ENCODE measurements at regions not wholly inside any gene's neighbourhood (a gene's known extent, or its start where the extent isn't known, plus 50 kb on each side); places are given as distances from the start of the nearest gene placed in this dataset.

DNA sequence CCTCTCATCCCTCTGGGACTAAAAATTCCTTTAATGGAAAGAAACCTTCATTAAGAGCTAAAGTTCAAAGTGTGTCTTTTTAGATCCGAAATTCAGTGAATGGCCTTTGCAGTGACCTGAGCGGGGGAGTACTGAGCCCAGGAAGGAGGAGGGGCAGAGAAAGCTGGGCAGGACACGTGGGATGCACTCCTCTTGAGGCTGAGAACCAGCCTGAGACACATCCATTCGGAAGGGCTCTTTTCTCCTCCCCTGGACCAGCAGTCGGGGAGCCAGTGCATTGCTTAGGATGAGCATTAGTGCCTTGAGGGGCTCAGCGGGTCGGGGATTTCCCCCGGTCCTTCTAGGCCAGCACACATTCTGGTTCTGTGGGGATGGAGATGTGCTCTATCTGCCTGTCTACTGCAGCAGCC lies 258.9 kb upstream of the B3GAT1 start:
- no peak overlapping the region for H3K4me3 ChIP-seq (replicated peaks; ENCODE audit: low read depth, low read length)
- TF ChIP-seq, protein P1, sequence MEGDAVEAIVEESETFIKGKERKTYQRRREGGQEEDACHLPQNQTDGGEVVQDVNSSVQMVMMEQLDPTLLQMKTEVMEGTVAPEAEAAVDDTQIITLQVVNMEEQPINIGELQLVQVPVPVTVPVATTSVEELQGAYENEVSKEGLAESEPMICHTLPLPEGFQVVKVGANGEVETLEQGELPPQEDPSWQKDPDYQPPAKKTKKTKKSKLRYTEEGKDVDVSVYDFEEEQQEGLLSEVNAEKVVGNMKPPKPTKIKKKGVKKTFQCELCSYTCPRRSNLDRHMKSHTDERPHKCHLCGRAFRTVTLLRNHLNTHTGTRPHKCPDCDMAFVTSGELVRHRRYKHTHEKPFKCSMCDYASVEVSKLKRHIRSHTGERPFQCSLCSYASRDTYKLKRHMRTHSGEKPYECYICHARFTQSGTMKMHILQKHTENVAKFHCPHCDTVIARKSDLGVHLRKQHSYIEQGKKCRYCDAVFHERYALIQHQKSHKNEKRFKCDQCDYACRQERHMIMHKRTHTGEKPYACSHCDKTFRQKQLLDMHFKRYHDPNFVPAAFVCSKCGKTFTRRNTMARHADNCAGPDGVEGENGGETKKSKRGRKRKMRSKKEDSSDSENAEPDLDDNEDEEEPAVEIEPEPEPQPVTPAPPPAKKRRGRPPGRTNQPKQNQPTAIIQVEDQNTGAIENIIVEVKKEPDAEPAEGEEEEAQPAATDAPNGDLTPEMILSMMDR (IDR thresholded peaks at IDR 0.05; ENCODE audit: low read length, missing control alignments) = no peak
- DNase-seq (ENCODE audit: low read depth) = no peak

DNA sequence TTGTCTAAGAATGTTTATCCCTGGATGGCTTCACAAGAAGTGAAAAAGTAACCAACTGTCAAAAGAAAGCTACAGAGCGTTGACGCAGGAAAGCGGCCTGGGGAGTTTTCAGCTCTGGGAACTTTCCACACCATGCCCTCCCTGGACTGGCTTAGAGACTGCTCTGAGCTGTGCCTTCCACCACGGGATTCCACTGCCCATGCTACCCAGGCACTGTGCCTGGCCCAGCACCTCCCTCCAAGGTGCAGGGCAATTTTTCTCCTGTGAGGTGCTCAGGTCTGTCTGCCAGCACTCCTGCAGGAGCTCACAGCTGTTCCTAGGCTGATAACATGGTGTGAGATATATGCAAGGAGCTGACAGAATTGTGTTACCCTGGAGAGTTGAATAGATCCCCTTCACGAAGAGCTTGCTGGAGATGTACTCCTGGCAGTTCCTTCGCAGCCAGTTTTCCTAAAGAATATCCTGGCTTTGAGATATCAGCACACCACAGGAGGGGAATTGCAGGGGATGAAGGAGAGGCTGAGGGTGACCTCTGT lies 258.3 kb upstream of the B3GAT1 start:
- no peak overlapping the region for H3K4me3 ChIP-seq (replicated peaks; ENCODE audit: low read depth, low read length)
- no peak for DNase-seq (ENCODE audit: low read depth)
- TF ChIP-seq, protein P1 (IDR thresholded peaks at IDR 0.05; ENCODE audit: low read length, missing control alignments) = no peak

DNA sequence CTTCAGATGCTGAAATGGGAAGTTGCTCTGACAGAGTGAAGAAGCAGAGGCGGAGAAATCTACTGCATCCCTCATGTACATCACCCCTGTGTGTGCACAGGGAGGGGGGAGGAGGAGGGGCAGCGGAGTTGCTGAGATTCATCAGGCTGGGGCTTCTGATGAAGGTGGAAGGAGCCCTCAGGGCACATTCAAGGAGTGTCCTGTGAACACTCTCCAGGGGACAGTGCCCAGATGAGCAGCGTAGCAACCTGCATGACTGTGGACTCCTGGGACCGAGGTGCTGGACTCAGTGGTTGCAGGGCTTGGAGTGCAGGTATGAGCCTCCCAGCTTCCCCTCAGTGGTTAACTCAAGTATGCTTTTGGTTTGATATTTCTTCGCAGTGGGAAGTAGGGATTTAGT lies 257.8 kb upstream of the B3GAT1 start:
- no peak for DNase-seq (ENCODE audit: low read depth)
- H3K4me3 ChIP-seq (replicated peaks; ENCODE audit: low read depth, low read length) = no peak overlapping the region
- TF ChIP-seq, protein P1 (IDR thresholded peaks at IDR 0.05; ENCODE audit: low read length, missing control alignments) = no peak

DNA sequence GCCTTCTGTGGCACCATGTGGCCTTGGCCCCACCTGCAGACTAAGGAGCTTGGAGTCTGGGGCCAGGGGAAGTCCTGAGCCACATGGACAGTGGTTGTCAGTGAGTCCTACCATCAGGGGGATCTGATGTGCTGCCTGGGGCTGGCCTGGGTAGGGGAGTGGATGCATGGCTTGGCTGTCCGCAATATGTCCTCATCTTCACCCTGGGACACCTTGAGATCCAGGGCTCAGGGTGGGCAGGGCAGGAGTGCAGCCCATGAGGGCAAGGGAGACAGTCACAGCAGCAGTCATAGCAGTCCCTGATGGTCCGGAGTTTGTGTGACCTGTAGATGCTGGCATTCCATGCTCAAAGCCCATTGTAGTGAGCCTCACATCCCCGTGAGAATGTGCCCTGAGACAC lies 256.8 kb upstream of the B3GAT1 start:
- TF ChIP-seq, protein P1 (IDR thresholded peaks at IDR 0.05; ENCODE audit: low read length, missing control alignments) = no peak
- DNase-seq (ENCODE audit: low read depth) = no peak
- H3K4me3 ChIP-seq (replicated peaks; ENCODE audit: low read depth, low read length) = no peak overlapping the region

DNA sequence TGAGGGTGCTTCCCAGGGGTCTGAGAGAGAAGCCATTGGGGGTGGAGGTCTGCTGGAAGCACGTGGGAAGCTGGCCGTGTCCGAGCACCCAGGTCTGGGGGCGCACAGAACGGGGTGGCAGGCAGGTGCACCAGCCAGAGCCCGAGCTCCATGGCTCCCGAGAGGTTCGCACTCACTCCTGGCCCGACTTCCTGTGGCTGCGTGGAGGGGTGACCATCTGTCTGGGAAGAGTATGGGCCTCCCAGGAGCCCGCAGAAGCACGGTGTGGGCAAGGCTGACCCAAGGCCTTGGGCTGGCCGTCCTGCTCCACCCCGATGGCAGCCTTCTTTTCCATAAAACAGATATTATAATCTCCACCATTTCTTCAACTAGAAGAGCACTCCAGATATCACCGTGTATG lies 256.0 kb upstream of the B3GAT1 start:
- TF ChIP-seq, protein P1 (IDR thresholded peaks at IDR 0.05; ENCODE audit: low read length, missing control alignments) = no peak
- H3K4me3 ChIP-seq (replicated peaks; ENCODE audit: low read depth, low read length) = no peak overlapping the region
- DNase-seq (ENCODE audit: low read depth) = no peak

DNA sequence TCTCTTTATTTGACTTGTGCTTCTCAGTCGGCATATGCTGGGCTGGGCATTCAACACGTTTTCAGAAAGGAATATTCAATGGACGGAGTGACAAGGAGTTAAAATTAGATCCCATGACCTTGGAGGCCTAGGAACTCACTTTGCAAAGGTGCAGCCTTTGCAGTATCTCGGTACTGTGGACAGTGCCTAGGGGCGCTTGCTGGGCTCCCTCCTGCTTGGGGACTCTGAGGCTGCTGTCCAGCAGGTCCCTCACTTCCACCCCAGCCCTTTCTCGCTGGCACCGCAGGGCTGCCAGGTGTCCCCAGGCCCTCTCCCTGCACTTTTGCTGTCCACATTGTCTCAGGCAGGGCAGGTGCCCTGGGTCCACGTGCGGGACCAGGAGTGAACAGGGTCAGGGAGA lies 255.5 kb upstream of the B3GAT1 start:
- no peak overlapping the region for H3K4me3 ChIP-seq (replicated peaks; ENCODE audit: low read depth, low read length)
- no peak for DNase-seq (ENCODE audit: low read depth)
- TF ChIP-seq, protein P1 (IDR thresholded peaks at IDR 0.05; ENCODE audit: low read length, missing control alignments) = no peak

DNA sequence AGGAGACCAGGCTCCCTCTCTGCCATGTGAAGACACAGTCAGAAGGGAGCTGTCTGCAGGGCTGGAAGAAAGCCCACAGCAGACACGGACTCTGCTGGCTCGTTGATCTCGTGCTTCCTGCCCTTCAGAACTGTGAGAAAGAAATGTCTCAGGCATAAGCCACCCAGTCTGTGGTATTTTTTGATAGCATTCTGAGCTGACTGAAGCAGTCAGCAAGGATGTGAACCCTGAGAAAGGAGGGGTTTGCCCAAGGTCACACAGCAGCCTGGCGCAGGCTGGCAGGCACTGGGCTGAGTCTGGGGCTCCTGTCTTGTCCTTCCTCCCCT lies 255.1 kb upstream of the B3GAT1 start:
- DNase-seq (ENCODE audit: low read depth) = no peak
- TF ChIP-seq, protein P1 (IDR thresholded peaks at IDR 0.05; ENCODE audit: low read length, missing control alignments) = no peak
- H3K4me3 ChIP-seq (replicated peaks; ENCODE audit: low read depth, low read length) = no peak overlapping the region

Measured in fibroblast of pulmonary artery (primary cell).